HPDE6-E6E7 (cell line): ENCODE measurements at regions not wholly inside any gene's neighbourhood (a gene's known extent, or its start where the extent isn't known, plus 50 kb on each side); places are given as distances from the start of the nearest gene placed in this dataset.

Source experiments
- DNase-seq: peaks from one replicate; pipeline ENCODE4 v3.0.0; 2011; ENCODE audit warnings: missing footprints; ENCODE audit errors: extremely low spot score

GRCh38 chr18:4854671-4855070 lies 342.4 kb downstream of the AKAIN1 start:
- no peak for DNase-seq

- no peak for DNase-seq
Measured at GRCh38 chr18:4851301-4851976, 345.6 kb downstream of the AKAIN1 start.

GRCh38 chr18:4847056-4847455 lies 350.0 kb downstream of the AKAIN1 start:
- DNase-seq, result no peak

GRCh38 chr18:4844320-4844719 lies 352.7 kb downstream of the AKAIN1 start:
- DNase-seq, result no peak

GRCh38 chr18:4843771-4844170 lies 353.3 kb downstream of the AKAIN1 start:
- DNase-seq, result no peak

- no peak for DNase-seq
Measured at GRCh38 chr18:4842751-4843150, 354.3 kb downstream of the AKAIN1 start.

- DNase-seq, result no peak
Measured at GRCh38 chr18:4842287-4842686, 354.8 kb downstream of the AKAIN1 start.

- DNase-seq, result no peak
Measured at GRCh38 chr18:4839639-4840038, 357.4 kb downstream of the AKAIN1 start.

GRCh38 chr18:4836141-4836540 lies 360.9 kb downstream of the AKAIN1 start:
- DNase-seq, result no peak

GRCh38 chr18:4831791-4832375 lies 365.2 kb downstream of the AKAIN1 start:
- no peak for DNase-seq

GRCh38 chr18:4831127-4831526 lies 365.9 kb downstream of the AKAIN1 start:
- DNase-seq, result no peak

GRCh38 chr18:4823091-4823490 lies 368.0 kb upstream of the DLGAP1 start:
- DNase-seq, result no peak

GRCh38 chr18:4821801-4822200 lies 366.7 kb upstream of the DLGAP1 start:
- DNase-seq, result no peak

- DNase-seq, result no peak
Measured at GRCh38 chr18:4817665-4818064, 362.6 kb upstream of the DLGAP1 start.

GRCh38 chr18:4813708-4814107 lies 358.6 kb upstream of the DLGAP1 start:
- no peak for DNase-seq

- no peak for DNase-seq
Measured at GRCh38 chr18:4808891-4809290, 353.8 kb upstream of the DLGAP1 start.

GRCh38 chr18:4807604-4808293 lies 352.6 kb upstream of the DLGAP1 start:
- no peak for DNase-seq

GRCh38 chr18:4806331-4806730 lies 351.2 kb upstream of the DLGAP1 start:
- no peak for DNase-seq

GRCh38 chr18:4802296-4802695 lies 347.2 kb upstream of the DLGAP1 start:
- DNase-seq, result no peak

- no peak for DNase-seq
Measured at GRCh38 chr18:4801151-4801550, 346.0 kb upstream of the DLGAP1 start.

GRCh38 chr18:4797002-4797685 lies 342.0 kb upstream of the DLGAP1 start:
- DNase-seq, result no peak

- DNase-seq, result no peak
Measured at GRCh38 chr18:4789506-4789905, 334.4 kb upstream of the DLGAP1 start.

- DNase-seq, result no peak
Measured at GRCh38 chr18:4781873-4782272, 326.8 kb upstream of the DLGAP1 start.
